ENCODE measurements at regions not wholly inside any gene's neighbourhood (a gene's known extent, or its start where the extent isn't known, plus 50 kb on each side); places are given as distances from the start of the nearest gene placed in this dataset.

- Histone ChIP-seq H3K36me3 (ENCODE audit: control insufficient read depth, insufficient read depth, low read length) (no peaks in the 10 kb centered on the region), H3K9me3 (ENCODE audit: control insufficient read depth, low read length) (no peaks in the 10 kb centered on the region), H3K27me3 (ENCODE audit: control insufficient read depth, insufficient read depth, low read length, poor library complexity, severe bottlenecking) (no peaks in the 10 kb centered on the region), H3K27ac (ENCODE audit: insufficient read depth, low read depth, low read length, poor library complexity, severe bottlenecking) (no peak overlapping the region), H3K4me1 (ENCODE audit: control insufficient read depth, insufficient read depth, low read length) (no peaks in the 10 kb centered on the region), H3K4me3 (ENCODE audit: insufficient read depth, low read depth, low read length) (no peak overlapping the region)
- WGBS, 2 experiments, result 95 to 96% methylated on average over 3 to 5 of the region's 5 CpGs
Measured at GRCh38 chr18:29596959-29597358, 1420.0 kb upstream of the CDH2 start.

GRCh38 chr18:29594493-29594892, 1417.6 kb upstream of the CDH2 start:
- Histone ChIP-seq H3K4me3 (ENCODE audit: insufficient read depth, low read depth, low read length) (no peak overlapping the region), H3K27ac (ENCODE audit: insufficient read depth, low read depth, low read length, poor library complexity, severe bottlenecking) (no peak overlapping the region), H3K36me3 (ENCODE audit: control insufficient read depth, insufficient read depth, low read length) (no peaks in the 10 kb centered on the region), H3K9me3 (ENCODE audit: control insufficient read depth, low read length) (no peaks in the 10 kb centered on the region), H3K27me3 (ENCODE audit: control insufficient read depth, insufficient read depth, low read length, poor library complexity, severe bottlenecking) (no peaks in the 10 kb centered on the region), H3K4me1 (ENCODE audit: control insufficient read depth, insufficient read depth, low read length) (no peaks in the 10 kb centered on the region)
- 77 to 100% methylated on average over 2 of the region's 2 CpGs for WGBS, 2 experiments

- Histone ChIP-seq H3K9me3 (ENCODE audit: control insufficient read depth, low read length) (no peaks in the 10 kb centered on the region), H3K4me1 (ENCODE audit: control insufficient read depth, insufficient read depth, low read length) (no peaks in the 10 kb centered on the region), H3K4me3 (ENCODE audit: insufficient read depth, low read depth, low read length) (no peak overlapping the region), H3K27ac (ENCODE audit: insufficient read depth, low read depth, low read length, poor library complexity, severe bottlenecking) (no peak overlapping the region), H3K36me3 (ENCODE audit: control insufficient read depth, insufficient read depth, low read length) (no peaks in the 10 kb centered on the region), H3K27me3 (ENCODE audit: control insufficient read depth, insufficient read depth, low read length, poor library complexity, severe bottlenecking) (no peaks in the 10 kb centered on the region)
- WGBS, 2 experiments, result 88 to 91% methylated on average over 17 of the region's 17 CpGs
Measured at GRCh38 chr18:29588446-29589100, 1411.6 kb upstream of the CDH2 start.

- Histone ChIP-seq H3K36me3 (ENCODE audit: control insufficient read depth, insufficient read depth, low read length) (no peaks in the 10 kb centered on the region), H3K27ac (ENCODE audit: insufficient read depth, low read depth, low read length, poor library complexity, severe bottlenecking) (no peak overlapping the region), H3K27me3 (ENCODE audit: control insufficient read depth, insufficient read depth, low read length, poor library complexity, severe bottlenecking) (no peaks in the 10 kb centered on the region), H3K4me1 (ENCODE audit: control insufficient read depth, insufficient read depth, low read length) (no peaks in the 10 kb centered on the region), H3K9me3 (ENCODE audit: control insufficient read depth, low read length) (no peaks in the 10 kb centered on the region), H3K4me3 (ENCODE audit: insufficient read depth, low read depth, low read length) (no peak overlapping the region)
- WGBS, 2 experiments, result 85 to 91% methylated on average over 3 of the region's 3 CpGs
Measured at GRCh38 chr18:29586210-29586609, 1409.3 kb upstream of the CDH2 start.

GRCh38 chr18:29560270-29560669, 1383.3 kb upstream of the CDH2 start:
- Histone ChIP-seq H3K9me3 (ENCODE audit: control insufficient read depth, low read length) (no peaks in the 10 kb centered on the region), H3K36me3 (ENCODE audit: control insufficient read depth, insufficient read depth, low read length) (no peaks in the 10 kb centered on the region), H3K27ac (ENCODE audit: insufficient read depth, low read depth, low read length, poor library complexity, severe bottlenecking) (no peak overlapping the region), H3K4me1 (ENCODE audit: control insufficient read depth, insufficient read depth, low read length) (no peaks in the 10 kb centered on the region), H3K4me3 (ENCODE audit: insufficient read depth, low read depth, low read length) (no peak overlapping the region), H3K27me3 (ENCODE audit: control insufficient read depth, insufficient read depth, low read length, poor library complexity, severe bottlenecking) (no peaks in the 10 kb centered on the region)
- 100% methylated on average over 1 of the region's 1 CpG; no CpG with 5 or more reads in 1 of the 2 experiments for WGBS, 2 experiments

- Histone ChIP-seq H3K4me3 (ENCODE audit: insufficient read depth, low read depth, low read length) (no peak overlapping the region), H3K4me1 (ENCODE audit: control insufficient read depth, insufficient read depth, low read length) (no peaks in the 10 kb centered on the region), H3K9me3 (ENCODE audit: control insufficient read depth, low read length) (no peaks in the 10 kb centered on the region), H3K27ac (ENCODE audit: insufficient read depth, low read depth, low read length, poor library complexity, severe bottlenecking) (no peak overlapping the region), H3K27me3 (ENCODE audit: control insufficient read depth, insufficient read depth, low read length, poor library complexity, severe bottlenecking) (no peaks in the 10 kb centered on the region), H3K36me3 (ENCODE audit: control insufficient read depth, insufficient read depth, low read length) (no peaks in the 10 kb centered on the region)
- 96 to 98% methylated on average over 4 of the region's 4 CpGs for WGBS, 2 experiments
Measured at GRCh38 chr18:29556070-29556469, 1379.1 kb upstream of the CDH2 start.

- Histone ChIP-seq H3K4me3 (ENCODE audit: insufficient read depth, low read depth, low read length) (no peak overlapping the region), H3K27me3 (ENCODE audit: control insufficient read depth, insufficient read depth, low read length, poor library complexity, severe bottlenecking) (no peaks in the 10 kb centered on the region), H3K9me3 (ENCODE audit: control insufficient read depth, low read length) (no peaks in the 10 kb centered on the region), H3K36me3 (ENCODE audit: control insufficient read depth, insufficient read depth, low read length) (no peaks in the 10 kb centered on the region), H3K27ac (ENCODE audit: insufficient read depth, low read depth, low read length, poor library complexity, severe bottlenecking) (no peak overlapping the region), H3K4me1 (ENCODE audit: control insufficient read depth, insufficient read depth, low read length) (no peaks in the 10 kb centered on the region)
- 88 to 95% methylated on average over 9 of the region's 9 CpGs for WGBS, 2 experiments
Measured at GRCh38 chr18:29549759-29550158, 1372.8 kb upstream of the CDH2 start.

GRCh38 chr18:29547626-29548025, 1370.7 kb upstream of the CDH2 start:
- Histone ChIP-seq H3K27ac (ENCODE audit: insufficient read depth, low read depth, low read length, poor library complexity, severe bottlenecking) (no peak overlapping the region), H3K27me3 (ENCODE audit: control insufficient read depth, insufficient read depth, low read length, poor library complexity, severe bottlenecking) (no peaks in the 10 kb centered on the region), H3K36me3 (ENCODE audit: control insufficient read depth, insufficient read depth, low read length) (no peaks in the 10 kb centered on the region), H3K4me1 (ENCODE audit: control insufficient read depth, insufficient read depth, low read length) (no peaks in the 10 kb centered on the region), H3K9me3 (ENCODE audit: control insufficient read depth, low read length) (no peaks in the 10 kb centered on the region), H3K4me3 (ENCODE audit: insufficient read depth, low read depth, low read length) (no peak overlapping the region)

GRCh38 chr18:29540548-29540947, 1363.6 kb upstream of the CDH2 start:
- Histone ChIP-seq H3K4me3 (ENCODE audit: insufficient read depth, low read depth, low read length) (no peak overlapping the region), H3K27me3 (ENCODE audit: control insufficient read depth, insufficient read depth, low read length, poor library complexity, severe bottlenecking) (no peaks in the 10 kb centered on the region), H3K27ac (ENCODE audit: insufficient read depth, low read depth, low read length, poor library complexity, severe bottlenecking) (no peak overlapping the region), H3K4me1 (ENCODE audit: control insufficient read depth, insufficient read depth, low read length) (no peaks in the 10 kb centered on the region), H3K36me3 (ENCODE audit: control insufficient read depth, insufficient read depth, low read length) (no peaks in the 10 kb centered on the region), H3K9me3 (ENCODE audit: control insufficient read depth, low read length) (no peaks in the 10 kb centered on the region)
- 90 to 96% methylated on average over 2 of the region's 2 CpGs for WGBS, 2 experiments

GRCh38 chr18:29531746-29532145, 1354.8 kb upstream of the CDH2 start:
- no peaks in the 10 kb centered on the region for H3K9me3 ChIP-seq (ENCODE audit: control insufficient read depth, low read length)
- no peaks in the 10 kb centered on the region for H3K36me3 ChIP-seq (ENCODE audit: control insufficient read depth, insufficient read depth, low read length)
- no peak overlapping the region for H3K4me3 ChIP-seq (ENCODE audit: insufficient read depth, low read depth, low read length)
- no peak overlapping the region for H3K27ac ChIP-seq (ENCODE audit: insufficient read depth, low read depth, low read length, poor library complexity, severe bottlenecking)
- no peaks in the 10 kb centered on the region for H3K27me3 ChIP-seq (ENCODE audit: control insufficient read depth, insufficient read depth, low read length, poor library complexity, severe bottlenecking)
- H3K4me1 ChIP-seq (ENCODE audit: control insufficient read depth, insufficient read depth, low read length), result no peaks in the 10 kb centered on the region

GRCh38 chr18:29523371-29523770, 1346.4 kb upstream of the CDH2 start:
- Histone ChIP-seq H3K27me3 (ENCODE audit: control insufficient read depth, insufficient read depth, low read length, poor library complexity, severe bottlenecking) (no peaks in the 10 kb centered on the region), H3K36me3 (ENCODE audit: control insufficient read depth, insufficient read depth, low read length) (no peaks in the 10 kb centered on the region), H3K9me3 (ENCODE audit: control insufficient read depth, low read length) (no peaks in the 10 kb centered on the region), H3K27ac (ENCODE audit: insufficient read depth, low read depth, low read length, poor library complexity, severe bottlenecking) (no peak overlapping the region), H3K4me1 (ENCODE audit: control insufficient read depth, insufficient read depth, low read length) (no peaks in the 10 kb centered on the region), H3K4me3 (ENCODE audit: insufficient read depth, low read depth, low read length) (no peak overlapping the region)
- WGBS, 2 experiments, result 86 to 94% methylated on average over 3 of the region's 3 CpGs
